ENCODE measurements at regions not wholly inside any gene's neighbourhood (a gene's known extent, or its start where the extent isn't known, plus 50 kb on each side); places are given as distances from the start of the nearest gene placed in this dataset.
"Not testable (repeated sequence)": the region's sequence is repeated elsewhere in the genome, so short reads cannot be mapped to it uniquely, and the experiment has no call there.

DNA sequence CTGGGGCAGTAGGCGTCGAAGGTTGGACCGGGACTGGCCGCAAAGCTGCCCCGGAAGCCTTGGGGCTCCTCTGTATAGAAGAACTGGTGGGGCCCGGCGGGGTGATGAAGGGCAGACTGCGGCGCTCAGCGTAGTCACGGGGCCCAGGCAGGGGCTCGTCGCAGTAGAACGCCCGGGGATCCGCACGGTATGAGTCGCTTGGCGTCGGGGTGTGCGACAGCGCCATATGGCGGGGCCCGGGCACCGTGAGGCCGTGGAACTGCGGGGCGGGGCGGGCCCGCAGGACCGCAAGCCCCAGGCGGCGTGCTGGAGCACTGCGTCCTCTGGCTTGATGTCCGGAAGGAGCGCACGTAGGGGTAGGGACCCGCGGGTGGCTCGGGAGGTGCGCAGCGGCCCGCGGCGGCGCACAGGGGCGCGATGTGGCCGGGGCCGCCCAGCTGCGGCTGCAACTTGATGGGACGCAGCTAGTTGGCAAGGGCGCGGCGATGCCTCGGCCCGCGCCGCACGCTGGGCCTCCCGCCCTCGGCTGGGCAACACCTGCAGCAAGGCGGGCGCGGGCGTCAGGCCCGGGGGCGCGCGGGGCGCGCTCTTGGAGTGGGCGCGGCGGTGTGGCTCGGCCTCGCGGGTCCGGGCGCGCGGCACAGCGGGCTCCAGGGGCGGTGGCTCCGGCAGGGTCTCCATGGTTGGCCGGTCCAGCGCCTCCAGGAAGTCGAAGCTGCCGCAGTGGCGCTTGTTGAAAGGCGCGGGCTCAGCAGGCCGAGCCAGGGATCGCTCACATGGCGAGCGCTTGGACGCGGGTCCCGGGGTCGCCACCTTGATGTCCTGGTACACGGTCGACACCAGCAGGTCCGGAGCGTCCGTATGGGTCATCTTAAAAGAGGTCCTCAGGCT lies 251.4 kb downstream of the ANKRD30B start:
- POLR2A ChIA-PET = no interaction called here

DNA sequence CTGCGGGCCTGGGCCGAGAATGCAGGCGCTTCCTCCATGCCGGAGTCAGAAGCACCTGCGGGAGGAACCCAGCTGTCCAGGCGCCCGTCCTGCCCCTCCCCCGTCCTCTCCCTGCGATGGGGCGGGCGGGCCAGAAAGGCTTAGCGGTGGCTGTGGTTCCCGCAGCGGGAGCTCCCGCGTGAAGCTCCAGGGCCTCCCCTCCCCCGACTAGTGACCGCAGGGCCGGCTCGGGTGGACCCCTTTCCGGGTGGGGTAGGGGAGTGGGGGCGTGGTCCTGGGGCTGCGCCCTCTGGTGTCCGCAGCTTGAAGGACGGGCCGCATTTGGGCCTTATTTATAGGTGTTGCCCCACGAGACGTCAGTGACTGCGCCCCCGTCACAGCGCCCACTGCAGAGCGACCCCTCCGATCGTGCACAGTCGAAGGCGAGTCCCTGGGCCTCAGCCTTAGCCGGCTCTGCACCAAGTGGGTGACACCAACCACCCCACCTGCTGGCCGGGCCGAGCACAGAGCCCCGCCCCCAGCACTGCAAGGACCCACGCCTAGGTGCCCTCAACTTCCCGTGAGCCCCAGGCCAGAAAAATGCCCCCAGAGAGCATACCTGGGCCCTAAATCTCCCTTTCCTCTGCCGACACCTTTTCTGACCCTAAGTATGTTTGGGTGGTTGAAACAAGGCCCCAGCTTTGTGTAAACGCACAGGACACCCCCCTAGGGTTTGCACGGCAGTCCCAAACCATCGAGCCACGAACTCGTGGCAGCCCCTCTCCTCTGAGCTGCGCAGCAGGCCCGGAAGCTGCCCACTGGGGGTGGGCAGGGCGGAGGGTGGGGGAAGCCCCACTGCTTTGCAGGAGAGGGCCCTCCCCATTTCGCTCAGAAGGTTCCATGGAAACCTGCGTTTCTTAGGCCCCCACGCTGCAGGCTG lies 252.4 kb downstream of the ANKRD30B start:
- H3K36me3 ChIP-seq (ENCODE audit: control insufficient read depth in 2 of 2, insufficient read depth in 1 of 2, low read length in 2 of 2); H3K4me3 ChIP-seq (ENCODE audit: low read depth, low read length); CTCF ChIA-PET; H3K27ac ChIP-seq (ENCODE audit: extremely low read depth, low read depth, low read length); POLR2A ChIA-PET; H3K9me3 ChIP-seq (ENCODE audit: control insufficient read depth, insufficient read depth, low read depth, low read length); H3K4me1 ChIP-seq (ENCODE audit: control insufficient read depth, insufficient read depth, low read length): not testable (repeated sequence)

More for the DNA sequence above, 251.4 kb downstream of the ANKRD30B start:
- Histone ChIP-seq H3K36me3 (ENCODE audit: control insufficient read depth in 2 of 2, insufficient read depth in 1 of 2, low read length in 2 of 2) (no peaks in the 10 kb centered on the region), H3K27ac (ENCODE audit: extremely low read depth, low read depth, low read length) (no peak overlapping the region), H3K9me3 (ENCODE audit: control insufficient read depth, insufficient read depth, low read depth, low read length) (no peaks in the 10 kb centered on the region), H3K4me3 (ENCODE audit: low read depth, low read length) (no peak overlapping the region), H3K4me1 (ENCODE audit: control insufficient read depth, insufficient read depth, low read length) (no peaks in the 10 kb centered on the region)
- CTCF ChIA-PET = no interaction called here
- TF ChIP-seq ZNF175 (tag by site-specific recombination; IDR thresholded peaks at IDR 0.05) = no peak
- no peak for TF ChIP-seq ZBTB1 (tag by site-specific recombination; IDR thresholded peaks at IDR 0.05)
- TF ChIP-seq, protein P1, sequence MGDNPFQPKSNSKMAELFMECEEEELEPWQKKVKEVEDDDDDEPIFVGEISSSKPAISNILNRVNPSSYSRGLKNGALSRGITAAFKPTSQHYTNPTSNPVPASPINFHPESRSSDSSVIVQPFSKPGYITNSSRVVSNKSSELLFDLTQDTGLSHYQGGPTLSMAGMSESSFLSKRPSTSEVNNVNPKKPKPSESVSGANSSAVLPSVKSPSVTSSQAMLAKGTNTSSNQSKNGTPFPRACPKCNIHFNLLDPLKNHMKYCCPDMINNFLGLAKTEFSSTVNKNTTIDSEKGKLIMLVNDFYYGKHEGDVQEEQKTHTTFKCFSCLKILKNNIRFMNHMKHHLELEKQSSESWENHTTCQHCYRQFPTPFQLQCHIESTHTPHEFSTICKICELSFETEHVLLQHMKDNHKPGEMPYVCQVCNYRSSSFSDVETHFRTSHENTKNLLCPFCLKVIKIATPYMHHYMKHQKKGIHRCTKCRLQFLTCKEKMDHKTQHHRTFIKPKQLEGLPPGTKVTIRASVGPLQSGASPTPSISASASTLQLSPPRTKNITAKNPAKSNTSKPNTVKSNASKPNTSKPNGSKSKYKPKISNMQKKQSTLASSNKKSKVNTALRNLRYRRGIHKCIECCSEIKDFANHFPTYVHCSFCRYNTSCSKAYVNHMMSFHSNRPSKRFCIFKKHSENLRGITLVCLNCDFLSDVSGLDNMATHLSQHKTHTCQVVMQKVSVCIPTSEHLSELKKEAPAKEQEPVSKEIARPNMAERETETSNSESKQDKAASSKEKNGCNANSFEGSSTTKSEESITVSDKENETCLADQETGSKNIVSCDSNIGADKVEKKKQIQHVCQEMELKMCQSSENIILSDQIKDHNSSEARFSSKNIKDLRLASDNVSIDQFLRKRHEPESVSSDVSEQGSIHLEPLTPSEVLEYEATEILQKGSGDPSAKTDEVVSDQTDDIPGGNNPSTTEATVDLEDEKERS (tag by site-specific recombination; IDR thresholded peaks at IDR 0.05) = no peak

DNA sequence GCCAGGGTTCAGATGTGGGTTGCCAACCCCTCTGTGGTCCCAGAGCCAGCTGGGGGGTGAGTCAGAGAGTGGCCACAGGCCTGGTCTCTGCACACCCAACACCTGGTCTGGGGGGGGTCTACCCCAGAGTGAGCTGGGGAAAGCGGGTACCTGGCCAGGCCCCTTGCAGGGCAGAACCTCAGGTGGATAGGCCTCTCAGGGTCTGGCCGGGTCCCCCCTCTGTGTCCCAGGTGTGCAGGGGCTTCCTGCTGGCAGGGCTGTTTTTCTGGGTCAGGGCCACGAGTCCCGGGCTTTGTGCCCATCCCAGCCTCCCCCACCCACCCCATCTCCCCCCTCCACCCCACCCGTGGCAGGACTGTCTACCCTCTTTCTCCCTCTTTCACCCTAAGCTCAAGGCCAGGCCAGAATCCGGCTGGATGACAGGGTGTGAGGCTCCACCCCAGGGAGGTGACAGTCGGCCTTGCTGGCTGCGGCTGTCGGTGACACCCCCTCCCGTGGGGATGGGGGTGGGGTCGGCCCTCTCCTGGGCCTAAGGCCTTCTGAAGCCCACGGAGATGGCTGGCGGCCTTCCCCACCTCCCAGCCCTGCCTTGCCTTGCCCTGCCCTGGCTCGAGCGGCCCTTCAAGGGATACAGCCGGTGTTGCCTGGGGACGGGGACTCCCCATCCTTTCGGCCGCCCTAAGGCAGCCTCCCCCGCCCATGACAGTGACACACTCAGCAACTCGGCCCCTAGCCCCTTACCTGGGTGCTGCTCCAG lies 253.2 kb downstream of the ANKRD30B start:
- H3K4me3 ChIP-seq (ENCODE audit: low read depth, low read length); H3K36me3 ChIP-seq (ENCODE audit: control insufficient read depth in 2 of 2, insufficient read depth in 1 of 2, low read length in 2 of 2); CTCF ChIA-PET; H3K9me3 ChIP-seq (ENCODE audit: control insufficient read depth, insufficient read depth, low read depth, low read length); POLR2A ChIA-PET; H3K27ac ChIP-seq (ENCODE audit: extremely low read depth, low read depth, low read length); H3K4me1 ChIP-seq (ENCODE audit: control insufficient read depth, insufficient read depth, low read length): not testable (repeated sequence)

DNA sequence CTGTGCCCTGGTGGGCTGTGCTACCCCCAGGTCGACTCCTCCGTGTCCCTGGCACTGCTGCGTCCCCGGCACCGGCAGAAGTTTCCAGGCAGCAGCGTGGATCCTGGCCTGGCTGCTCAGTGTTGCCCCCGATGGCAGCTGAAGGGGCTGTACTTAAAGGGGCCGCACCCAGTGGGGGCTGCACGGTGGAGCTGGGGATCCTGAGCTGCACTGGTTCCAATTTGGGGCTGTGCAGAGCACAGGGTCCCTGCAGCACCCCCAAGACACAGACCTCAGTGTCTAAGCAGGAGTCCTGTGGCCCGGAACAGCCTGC lies 253.8 kb downstream of the ANKRD30B start:
- H3K36me3 ChIP-seq (ENCODE audit: control insufficient read depth in 2 of 2, insufficient read depth in 1 of 2, low read length in 2 of 2); H3K27ac ChIP-seq (ENCODE audit: extremely low read depth, low read depth, low read length); H3K4me1 ChIP-seq (ENCODE audit: control insufficient read depth, insufficient read depth, low read length); POLR2A ChIA-PET; H3K9me3 ChIP-seq (ENCODE audit: control insufficient read depth, insufficient read depth, low read depth, low read length); H3K4me3 ChIP-seq (ENCODE audit: low read depth, low read length); CTCF ChIA-PET: not testable (repeated sequence)

DNA sequence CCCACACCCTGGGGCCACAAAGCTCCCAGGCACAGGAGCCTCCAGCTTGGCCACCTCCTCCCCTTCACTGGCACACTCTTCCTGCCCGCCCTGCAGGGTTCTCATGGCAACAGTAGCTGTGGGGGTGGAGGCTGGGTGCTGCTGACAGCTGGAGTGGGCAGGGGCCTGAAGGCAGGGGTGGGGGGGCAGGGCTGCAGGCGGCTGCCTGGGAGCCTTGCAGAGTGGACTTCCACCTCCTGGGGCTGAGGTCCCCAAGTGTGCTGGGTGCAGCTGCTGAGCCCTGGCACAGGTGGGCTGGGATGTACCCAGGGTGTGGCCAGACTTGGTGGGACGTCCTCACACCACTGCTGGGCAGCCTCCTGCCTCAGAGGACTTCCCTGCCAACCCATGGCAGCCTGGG lies 254.8 kb downstream of the ANKRD30B start:
- H3K27ac ChIP-seq (ENCODE audit: extremely low read depth, low read depth, low read length); CTCF ChIA-PET; H3K4me1 ChIP-seq (ENCODE audit: control insufficient read depth, insufficient read depth, low read length); POLR2A ChIA-PET; H3K9me3 ChIP-seq (ENCODE audit: control insufficient read depth, insufficient read depth, low read depth, low read length); H3K4me3 ChIP-seq (ENCODE audit: low read depth, low read length); H3K36me3 ChIP-seq (ENCODE audit: control insufficient read depth in 2 of 2, insufficient read depth in 1 of 2, low read length in 2 of 2): not testable (repeated sequence)

DNA sequence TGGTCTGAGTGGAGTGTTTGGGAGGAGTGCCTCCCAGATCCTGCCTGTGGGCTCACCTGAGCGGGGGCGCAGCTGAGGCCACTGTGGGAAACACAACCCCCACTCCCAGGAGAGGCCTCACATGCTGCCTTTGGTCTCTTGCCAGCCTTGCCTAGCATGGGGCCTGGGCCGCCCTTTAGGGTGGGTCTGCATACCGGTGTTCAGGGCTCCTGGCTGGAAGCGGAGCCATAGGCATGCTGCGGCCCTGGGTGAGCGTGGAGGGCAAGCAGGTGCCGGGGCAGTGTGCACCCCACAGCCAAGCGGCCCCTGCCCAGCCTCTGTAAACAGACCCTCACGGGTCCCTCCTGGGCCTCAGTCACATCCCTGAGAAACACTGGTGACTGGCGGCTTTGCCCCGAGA lies 255.3 kb downstream of the ANKRD30B start:
- POLR2A ChIA-PET; CTCF ChIA-PET; H3K4me3 ChIP-seq (ENCODE audit: low read depth, low read length); H3K36me3 ChIP-seq (ENCODE audit: control insufficient read depth in 2 of 2, insufficient read depth in 1 of 2, low read length in 2 of 2); H3K9me3 ChIP-seq (ENCODE audit: control insufficient read depth, insufficient read depth, low read depth, low read length); H3K27ac ChIP-seq (ENCODE audit: extremely low read depth, low read depth, low read length); H3K4me1 ChIP-seq (ENCODE audit: control insufficient read depth, insufficient read depth, low read length): not testable (repeated sequence)

DNA sequence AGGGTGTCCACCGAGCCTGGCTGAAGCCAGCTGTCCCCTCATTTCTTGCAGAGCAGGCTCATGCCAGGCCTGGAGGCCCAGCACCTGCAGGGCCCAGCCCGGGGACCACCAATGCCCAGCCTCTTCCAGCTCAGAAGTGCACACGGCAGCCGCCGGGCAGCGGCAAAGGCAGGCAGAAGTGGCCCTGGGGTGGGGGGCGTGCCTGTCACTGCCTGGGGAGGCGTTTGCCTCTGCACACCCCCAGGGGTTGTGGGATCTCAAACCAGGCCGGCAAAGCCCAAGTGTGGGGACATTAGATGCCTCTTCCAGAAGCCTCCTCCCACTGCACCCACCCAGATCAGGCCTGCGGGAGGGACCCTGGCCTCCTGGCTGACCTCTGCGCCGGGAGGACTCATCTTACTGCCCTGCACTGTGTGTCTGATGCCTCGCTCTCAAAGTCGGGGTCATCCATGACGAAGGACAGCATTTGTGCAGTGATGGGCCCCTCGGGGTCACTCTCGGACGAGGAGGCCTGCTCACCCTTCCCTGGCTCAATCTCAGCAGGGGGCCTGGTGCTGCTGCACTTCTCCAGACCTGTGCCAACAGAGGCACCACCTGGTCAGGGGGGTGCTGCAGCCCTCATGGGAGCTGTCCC lies 255.8 kb downstream of the ANKRD30B start:
- H3K4me3 ChIP-seq (ENCODE audit: low read depth, low read length); CTCF ChIA-PET; H3K36me3 ChIP-seq (ENCODE audit: control insufficient read depth in 2 of 2, insufficient read depth in 1 of 2, low read length in 2 of 2); H3K27ac ChIP-seq (ENCODE audit: extremely low read depth, low read depth, low read length); H3K9me3 ChIP-seq (ENCODE audit: control insufficient read depth, insufficient read depth, low read depth, low read length); H3K4me1 ChIP-seq (ENCODE audit: control insufficient read depth, insufficient read depth, low read length); POLR2A ChIA-PET: not testable (repeated sequence)

DNA sequence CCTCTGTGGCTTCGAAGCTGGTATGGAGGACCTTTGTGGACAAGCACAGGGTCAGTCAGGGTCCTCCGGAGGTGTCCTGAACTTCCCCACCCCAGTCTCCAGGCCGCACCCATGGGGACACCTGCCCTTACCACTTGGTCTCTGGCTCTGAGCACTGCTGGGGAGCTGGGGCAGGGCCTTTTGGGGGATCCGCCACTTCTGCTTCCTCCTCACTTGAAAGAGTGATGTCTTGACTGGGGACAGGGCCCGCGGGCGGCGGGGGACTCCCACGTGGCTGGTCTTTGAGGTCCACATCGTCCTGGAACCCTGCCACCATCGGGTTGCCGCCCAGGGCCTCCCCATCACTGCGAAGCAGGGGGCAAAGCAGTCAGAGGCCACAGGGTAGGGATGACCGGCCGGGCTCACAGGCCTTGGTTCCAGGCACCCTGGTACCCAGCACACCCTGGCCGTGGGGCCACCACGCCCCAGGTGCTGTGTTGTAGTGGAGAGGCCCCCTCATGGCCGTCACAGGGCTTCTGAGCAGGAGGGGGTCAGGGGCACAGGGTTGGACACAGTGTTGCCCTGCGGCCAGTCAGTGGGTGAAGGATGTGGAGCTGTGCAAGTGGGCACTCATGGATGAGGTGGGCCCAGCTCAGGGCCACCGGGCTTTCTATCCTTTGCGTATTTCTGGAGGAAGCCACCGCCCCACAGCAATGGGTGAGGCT lies 256.4 kb downstream of the ANKRD30B start:
- POLR2A ChIA-PET; H3K27ac ChIP-seq (ENCODE audit: extremely low read depth, low read depth, low read length); H3K4me3 ChIP-seq (ENCODE audit: low read depth, low read length); CTCF ChIA-PET; H3K36me3 ChIP-seq (ENCODE audit: control insufficient read depth in 2 of 2, insufficient read depth in 1 of 2, low read length in 2 of 2); H3K4me1 ChIP-seq (ENCODE audit: control insufficient read depth, insufficient read depth, low read length); H3K9me3 ChIP-seq (ENCODE audit: control insufficient read depth, insufficient read depth, low read depth, low read length): not testable (repeated sequence)
